HEK293T (cell line): ENCODE measurements at regions not wholly inside any gene's neighbourhood (a gene's known extent, or its start where the extent isn't known, plus 50 kb on each side); places are given as distances from the start of the nearest gene placed in this dataset.
"Not testable (repeated sequence)": the region's sequence is repeated elsewhere in the genome, so short reads cannot be mapped to it uniquely, and the experiment has no call there.

Experiments
- CTCF ChIA-PET: fragments of 350-600 bp; formaldehyde crosslinking; extraction: SDS; loops from one replicate; lab custom pipeline; 2021; ENCODE audit warnings: antibody characterized with exemption, inconsistent platforms; lab: Yijun Ruan, JAX
- POLR2A ChIA-PET: fragments of 350-600 bp; formaldehyde crosslinking; extraction: SDS; loops from one replicate; lab custom pipeline; 2020; ENCODE audit warnings: antibody characterized with exemption, inconsistent platforms; lab: Yijun Ruan, JAX
- DNase-seq: peaks from one replicate; pipeline ENCODE4 v3.0.0; 2012; ENCODE audit warnings: mixed read lengths; ENCODE audit errors: extremely low spot score
- ARNT ChIP-seq: fragments of 450-650 bp; IDR thresholded peaks from 2 replicates; pipeline ENCODE4 v1.6.1; 2017; ENCODE audit warnings: mild to moderate bottlenecking
- BHLHE40 ChIP-seq: fragments of 450-650 bp; IDR thresholded peaks from 2 replicates; pipeline ENCODE4 v1.6.1; 2016; ENCODE audit warnings: mild to moderate bottlenecking, moderate library complexity, borderline replicate concordance
- CTBP1 ChIP-seq: fragments of 450-650 bp; IDR thresholded peaks from 2 replicates; pipeline ENCODE4 v1.6.1; 2016; ENCODE audit warnings: borderline replicate concordance
- ELF4 ChIP-seq: fragments of 450-650 bp; IDR thresholded peaks from 2 replicates; pipeline ENCODE4 v1.6.1; 2017; ENCODE audit warnings: antibody characterized with exemption
- FOXA1 ChIP-seq: fragments of 450-650 bp; IDR thresholded peaks from 2 replicates; pipeline ENCODE4 v1.6.1; 2016; ENCODE audit warnings: mild to moderate bottlenecking
- FOXK2 ChIP-seq: fragments of 450-650 bp; IDR thresholded peaks from 2 replicates; pipeline ENCODE4 v1.6.1; 2016; ENCODE audit warnings: mild to moderate bottlenecking
- FOXM1 ChIP-seq: fragments of 450-650 bp; IDR thresholded peaks from 2 replicates; pipeline ENCODE4 v1.6.1; 2017; ENCODE audit warnings: mild to moderate bottlenecking, borderline replicate concordance
- HDGF ChIP-seq: fragments of 450-650 bp; IDR thresholded peaks from 2 replicates; pipeline ENCODE4 v1.6.1; 2017; ENCODE audit warnings: antibody characterized with exemption, borderline replicate concordance
- L3MBTL2 ChIP-seq: fragments of 450-650 bp; conservative IDR thresholded peaks from 2 replicates; pipeline ENCODE4 v1.6.1; 2016; ENCODE audit warnings: mild to moderate bottlenecking
- LEF1 ChIP-seq: fragments of 450-650 bp; IDR thresholded peaks from 2 replicates; pipeline ENCODE4 v1.6.1; 2017; ENCODE audit warnings: mild to moderate bottlenecking, borderline replicate concordance
- NFRKB ChIP-seq: fragments of 450-650 bp; IDR thresholded peaks from 2 replicates; pipeline ENCODE4 v1.6.1; 2016; ENCODE audit warnings: mild to moderate bottlenecking, moderate library complexity
- PKNOX1 ChIP-seq: fragments of 450-650 bp; IDR thresholded peaks from 2 replicates; pipeline ENCODE4 v1.6.1; 2016
- SP1 ChIP-seq: fragments of 450-650 bp; IDR thresholded peaks from 2 replicates; pipeline ENCODE4 v1.6.1; 2017
- SUZ12 ChIP-seq: fragments of 450-650 bp; IDR thresholded peaks from 2 replicates; pipeline ENCODE4 v1.6.1; 2016; ENCODE audit warnings: mild to moderate bottlenecking
- TARDBP ChIP-seq: fragments of 450-650 bp; IDR thresholded peaks from 2 replicates; pipeline ENCODE4 v1.6.1; 2016
- ZNF384 ChIP-seq: fragments of 450-650 bp; IDR thresholded peaks from 2 replicates; pipeline ENCODE4 v1.6.1; 2016

GRCh38 chr5:164233791-164234190 is 728.4 kb downstream of the MAT2B start:
- TF ChIP-seq TARDBP (no peak), BHLHE40 (no peak), L3MBTL2 (no peak), ARNT (no peak)
- DNase-seq, result no peak
- CTCF ChIA-PET, result interaction anchor here (0.7 kb wide), 1 partner anchor 10 kb away, joined by 3 read pairs; no protein-coding TSS in a partner anchor
- POLR2A ChIA-PET, result no interaction called here

- CTCF ChIA-PET, result interaction anchor here (0.7 kb wide), 1 partner anchor 11 kb away, joined by 3 read pairs; no protein-coding TSS in a partner anchor
- no peak for TF ChIP-seq ELF4
- no peak for TF ChIP-seq ZNF384
- TF ChIP-seq TARDBP, result no peak
- TF ChIP-seq ARNT, result no peak
- no peak for TF ChIP-seq FOXK2
- POLR2A ChIA-PET, result no interaction called here
- no peak for DNase-seq
Observed at GRCh38 chr5:164234321-164234720, 728.9 kb downstream of the MAT2B start.

DNA sequence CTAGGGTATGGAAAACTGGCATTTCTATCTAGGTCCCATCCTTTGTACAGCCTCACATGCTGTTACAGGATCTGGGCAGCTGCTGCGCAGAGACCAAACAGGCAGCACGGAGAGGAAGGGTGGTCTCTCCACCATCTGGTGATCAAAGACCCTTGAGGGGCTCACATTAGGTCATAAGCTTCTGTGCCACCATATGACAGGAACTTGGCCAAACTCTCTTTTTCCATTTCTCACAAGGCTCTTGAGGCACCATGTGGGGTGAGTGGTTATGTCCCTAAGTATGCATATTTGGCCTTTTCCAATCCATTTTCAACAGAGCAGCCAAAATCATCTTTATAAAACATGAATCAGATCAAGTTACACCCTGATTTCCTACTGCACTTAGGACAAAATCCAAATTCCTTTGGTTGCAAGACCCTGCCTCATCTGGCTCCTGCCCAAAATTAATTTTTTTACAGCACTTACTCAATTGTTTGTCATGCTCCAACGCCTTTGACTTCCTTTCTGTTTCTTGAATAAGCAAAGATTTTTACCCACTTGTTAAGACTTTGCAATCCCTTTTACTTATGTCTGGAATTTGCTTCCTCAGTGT is 730.0 kb downstream of the MAT2B start:
- TF ChIP-seq SP1 (no peak), L3MBTL2 (no peak), NFRKB (no peak), SUZ12 (no peak), TARDBP (no peak), BHLHE40 (no peak), CTBP1 (no peak), FOXM1 (no peak), ZNF384 (no peak), ARNT (no peak), LEF1 (no peak), FOXK2 (no peak), PKNOX1 (no peak), ELF4 (no peak), HDGF (no peak)
- ChIA-PET POLR2A (no interaction called here), CTCF (no interaction called here)
- no peak for DNase-seq

DNA sequence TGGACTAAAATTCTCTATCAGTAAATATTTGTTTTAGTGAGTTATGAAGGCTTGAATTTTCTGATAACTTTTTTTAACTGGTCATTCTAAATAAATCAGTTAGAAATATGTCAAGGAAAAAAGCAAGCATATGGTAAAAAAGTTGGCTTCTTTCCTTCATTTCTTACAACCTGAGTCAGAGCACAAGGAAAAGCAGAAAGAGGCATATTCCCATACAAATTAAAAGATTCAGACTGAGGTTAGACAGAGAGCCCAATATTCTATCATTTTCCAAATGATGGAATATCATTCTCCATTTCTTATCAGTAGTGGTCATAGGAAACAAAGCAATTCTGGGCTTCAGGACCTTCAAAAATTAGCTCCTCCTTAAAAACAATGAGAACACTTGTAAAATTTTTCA is 732.1 kb downstream of the MAT2B start:
- TF ChIP-seq NFRKB (no peak), L3MBTL2 (no peak), SUZ12 (no peak), PKNOX1 (no peak), SP1 (no peak), HDGF (no peak)
- POLR2A ChIA-PET, result no interaction called here
- DNase-seq, result no peak
- CTCF ChIA-PET, result no interaction called here

DNA sequence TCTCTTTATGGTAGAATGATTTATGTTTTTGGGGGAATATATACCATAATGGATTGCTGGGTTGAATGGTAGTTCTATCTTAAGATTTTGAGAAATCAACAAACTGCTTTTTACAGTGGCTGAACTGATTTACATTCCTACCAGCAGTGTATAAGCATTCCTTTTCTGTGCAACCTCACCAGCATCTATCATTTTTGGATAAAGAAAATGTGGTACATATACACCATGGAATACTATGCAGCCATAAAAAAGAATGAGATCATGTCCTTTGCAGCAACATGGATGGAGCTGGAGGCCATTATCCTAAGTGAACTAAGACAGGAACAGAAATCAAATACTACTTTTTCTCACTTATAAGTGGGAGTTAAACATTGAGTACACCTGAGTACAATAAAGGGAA is 746.4 kb downstream of the MAT2B start:
- DNase-seq, CTCF ChIA-PET, POLR2A ChIA-PET: not testable (repeated sequence)

GRCh38 chr5:164253764-164254163 is 748.3 kb downstream of the MAT2B start:
- ChIA-PET CTCF (no interaction called here), POLR2A (no interaction called here)
- DNase-seq, result no peak
- TF ChIP-seq FOXA1 (no peak), NFRKB (no peak), CTBP1 (no peak), BHLHE40 (no peak), ZNF384 (no peak), TARDBP (no peak), HDGF (no peak), SUZ12 (no peak), SP1 (no peak), FOXM1 (no peak), ARNT (no peak), ELF4 (no peak), PKNOX1 (no peak), FOXK2 (no peak), LEF1 (no peak), L3MBTL2 (no peak)

DNA sequence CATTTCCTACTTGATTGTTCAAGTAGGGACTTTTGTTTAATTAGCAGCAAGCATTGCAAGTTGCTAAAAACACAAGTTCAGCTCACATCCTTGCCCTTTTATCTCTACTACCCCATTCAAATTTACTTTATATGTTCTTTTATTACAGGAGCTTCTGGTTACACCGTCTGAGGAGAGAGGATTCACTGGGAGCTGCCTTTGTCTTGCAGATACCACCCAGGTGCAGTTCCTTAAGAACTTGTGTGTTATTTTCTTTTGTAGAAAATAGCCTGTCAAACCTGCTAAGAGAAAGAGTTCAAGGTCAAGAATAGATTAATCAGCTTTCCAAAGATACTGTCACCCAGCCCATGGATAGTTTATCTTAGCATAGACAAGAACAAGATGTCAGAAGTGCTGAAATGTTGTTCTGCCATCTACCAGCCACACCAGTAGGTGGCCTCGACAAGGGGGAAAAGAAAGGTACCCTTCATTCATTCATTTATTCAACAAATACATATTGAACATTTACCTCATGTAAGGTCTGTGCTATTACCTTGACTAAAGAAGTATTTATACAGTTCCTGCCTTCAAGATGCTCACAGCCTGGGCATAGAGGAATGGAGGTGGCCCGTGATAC is 750.3 kb downstream of the MAT2B start:
- ChIA-PET POLR2A (no interaction called here), CTCF (no interaction called here)
- TF ChIP-seq SP1 (no peak), L3MBTL2 (no peak), TARDBP (no peak), PKNOX1 (no peak), HDGF (no peak), FOXA1 (no peak)
- no peak for DNase-seq
